ENCODE measurements at regions not wholly inside any gene's neighbourhood (a gene's known extent, or its start where the extent isn't known, plus 50 kb on each side); places are given as distances from the start of the nearest gene placed in this dataset.
"Not testable (repeated sequence)": the region's sequence is repeated elsewhere in the genome, so short reads cannot be mapped to it uniquely, and the experiment has no call there.

DNA sequence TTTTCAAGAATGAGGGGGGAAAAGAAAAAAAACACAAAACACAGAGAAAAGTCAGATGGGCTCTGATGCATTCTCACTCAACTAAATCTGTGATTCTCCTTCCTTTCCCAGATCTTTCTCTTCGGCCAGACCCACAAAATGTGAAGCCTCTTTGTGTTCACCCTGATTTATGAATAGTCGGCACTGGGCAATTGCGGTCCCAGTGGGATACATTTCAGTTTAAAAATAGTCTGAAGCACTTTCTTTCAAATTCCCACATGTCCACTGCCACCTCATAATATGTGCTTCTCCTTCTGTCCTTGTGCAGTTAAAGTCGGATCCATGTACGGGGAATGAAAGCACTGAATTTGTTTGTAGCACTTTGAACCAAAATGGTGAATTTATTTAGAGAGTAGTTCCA is 995.4 kb upstream of the WWC1 start:
- no peak for TF ChIP-seq CTCF (conservative IDR thresholded peaks at IDR 0.05; ENCODE audit: control insufficient read depth, insufficient read depth, low read depth, low read length)
- no peak for DNase-seq (ENCODE audit: low read depth)
- H3K4me3 ChIP-seq (ENCODE audit: control insufficient read depth, low read depth, low read length) = no peak overlapping the region

DNA sequence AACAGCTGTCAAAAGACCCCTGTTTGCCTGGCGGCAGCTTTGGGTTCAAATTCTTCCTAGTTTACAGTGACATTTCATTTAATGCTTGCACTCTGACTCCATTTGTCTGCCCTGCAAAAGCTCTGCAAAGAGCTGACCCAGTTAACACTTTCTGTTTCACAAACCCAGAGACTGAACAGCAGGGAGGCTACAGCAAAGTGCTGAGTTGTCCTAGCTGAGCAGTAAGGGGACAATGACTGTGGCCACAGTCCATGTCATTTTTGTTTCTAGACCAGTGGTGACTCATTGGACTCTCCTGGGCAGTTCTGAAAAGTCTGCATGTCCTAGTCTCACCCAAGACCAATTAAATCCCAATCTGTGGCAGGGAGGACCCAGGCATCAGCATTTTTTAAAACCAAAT is 994.8 kb upstream of the WWC1 start:
- H3K4me3 ChIP-seq (ENCODE audit: control insufficient read depth, low read depth, low read length) = no peak overlapping the region
- no peak for TF ChIP-seq CTCF (conservative IDR thresholded peaks at IDR 0.05; ENCODE audit: control insufficient read depth, insufficient read depth, low read depth, low read length)
- DNase-seq (ENCODE audit: low read depth) = peak; percentile 2

- not testable (repeated sequence) for DNase-seq (ENCODE audit: low read depth); H3K4me3 ChIP-seq (ENCODE audit: control insufficient read depth, low read depth, low read length)
Measured at GRCh38 chr5:167299861-167300260, 991.6 kb upstream of the WWC1 start.

DNA sequence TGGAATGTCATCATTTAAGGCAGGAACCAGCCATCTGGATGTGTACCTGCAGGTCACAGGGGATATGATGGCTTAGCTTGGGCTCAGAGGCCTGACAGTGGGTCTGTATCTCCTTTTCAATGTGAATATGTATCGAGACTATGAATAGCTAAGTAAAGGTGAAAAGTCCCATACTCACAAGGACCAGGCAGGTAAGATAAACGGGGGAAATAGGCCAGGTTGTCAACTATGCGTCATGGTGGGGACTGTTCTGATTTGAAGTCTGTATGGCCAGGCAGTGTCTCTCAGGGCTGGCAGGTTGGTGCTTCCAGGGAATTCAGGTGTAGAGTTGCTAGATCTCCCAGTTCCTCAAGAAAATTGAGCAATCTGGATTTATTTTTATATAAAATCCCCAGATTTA is 987.9 kb upstream of the WWC1 start:
- no peak for DNase-seq (ENCODE audit: low read depth)
- no peak overlapping the region for H3K4me3 ChIP-seq (ENCODE audit: control insufficient read depth, low read depth, low read length)
- TF ChIP-seq CTCF (conservative IDR thresholded peaks at IDR 0.05; ENCODE audit: control insufficient read depth, insufficient read depth, low read depth, low read length) = no peak

GRCh38 chr5:167304834-167305469 is 986.5 kb upstream of the WWC1 start:
- DNase-seq (ENCODE audit: low read depth) = no peak
- no peak overlapping the region for H3K4me3 ChIP-seq (ENCODE audit: control insufficient read depth, low read depth, low read length)
- no peak for TF ChIP-seq CTCF (conservative IDR thresholded peaks at IDR 0.05; ENCODE audit: control insufficient read depth, insufficient read depth, low read depth, low read length)

GRCh38 chr5:167305591-167306213 is 985.7 kb upstream of the WWC1 start:
- TF ChIP-seq CTCF (conservative IDR thresholded peaks at IDR 0.05; ENCODE audit: control insufficient read depth, insufficient read depth, low read depth, low read length) = no peak
- no peak overlapping the region for H3K4me3 ChIP-seq (ENCODE audit: control insufficient read depth, low read depth, low read length)
- no peak for DNase-seq (ENCODE audit: low read depth)

DNA sequence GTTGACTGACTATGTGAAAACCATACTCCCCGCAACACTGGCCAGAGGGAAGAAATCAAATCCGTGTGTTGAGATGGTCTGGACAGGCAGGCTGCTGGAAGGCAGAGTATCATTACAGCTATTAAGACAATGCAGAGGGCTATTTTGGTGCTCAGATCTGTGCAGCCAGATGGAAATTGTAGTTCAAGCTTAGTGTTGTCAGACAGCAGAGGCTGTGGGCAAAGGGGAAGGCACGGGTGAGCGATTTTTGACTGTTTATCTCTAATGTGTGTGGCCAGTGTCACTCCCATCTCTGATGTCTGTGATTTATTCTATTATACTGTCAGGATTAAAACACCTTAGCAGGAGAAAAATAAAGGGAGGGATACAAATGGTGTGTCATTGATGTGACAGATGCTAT is 984.4 kb upstream of the WWC1 start:
- DNase-seq (ENCODE audit: low read depth) = no peak
- no peak for TF ChIP-seq CTCF (conservative IDR thresholded peaks at IDR 0.05; ENCODE audit: control insufficient read depth, insufficient read depth, low read depth, low read length)
- H3K4me3 ChIP-seq (ENCODE audit: control insufficient read depth, low read depth, low read length) = no peak overlapping the region
